Kidney epithelial cell (primary cell): ENCODE measurements at regions not wholly inside any gene's neighbourhood (a gene's known extent, or its start where the extent isn't known, plus 50 kb on each side); places are given as distances from the start of the nearest gene placed in this dataset.

Experiments used
- DNase-seq: peaks from one replicate; pipeline ENCODE4 v3.0.0-alpha.2; 2010; ENCODE audit warnings: low read depth
- H3K27me3 ChIP-seq: 2 replicates; pipeline ENCODE4 v1.6.0; 2011; ENCODE audit warnings: low read length; ENCODE audit not compliant: control insufficient read depth, insufficient read depth
- H3K36me3 ChIP-seq: 2 replicates; pipeline ENCODE4 v1.5.1; 2011; ENCODE audit warnings: low read length; ENCODE audit not compliant: control insufficient read depth, insufficient read depth
- H3K4me3 ChIP-seq: 2 replicates; pipeline ENCODE4 v1.5.1; 2011; ENCODE audit warnings: low read depth, mild to moderate bottlenecking, control low read depth, low read length
- CTCF ChIP-seq: IDR thresholded peaks from 2 replicates; pipeline ENCODE4 v1.5.1; 2011; ENCODE audit warnings: mild to moderate bottlenecking, moderate library complexity, low read length, control low read depth, inconsistent platforms; ENCODE audit not compliant: insufficient read depth, poor library complexity, severe bottlenecking

- Histone ChIP-seq H3K4me3 (no peak overlapping the region), H3K27me3 (no peaks in the 10 kb centered on the region), H3K36me3 (no peaks in the 10 kb centered on the region)
- DNase-seq = no peak
- TF ChIP-seq CTCF = no peak
Observed at GRCh38 chr3:41094351-41094750, 105.0 kb upstream of the CTNNB1 start.

- TF ChIP-seq CTCF = peak; percentile 36
- DNase-seq = no peak
- Histone ChIP-seq H3K4me3 (no peak overlapping the region), H3K36me3 (no peaks in the 10 kb centered on the region), H3K27me3 (no peaks in the 10 kb centered on the region)
Observed at GRCh38 chr3:41095702-41096101, 103.6 kb upstream of the CTNNB1 start.

- Histone ChIP-seq H3K27me3 (no peaks in the 10 kb centered on the region), H3K4me3 (no peak overlapping the region), H3K36me3 (no peaks in the 10 kb centered on the region)
- no peak for DNase-seq
- TF ChIP-seq CTCF = no peak
Observed at GRCh38 chr3:41097896-41098496, 101.3 kb upstream of the CTNNB1 start.

GRCh38 chr3:41101231-41101630, 98.1 kb upstream of the CTNNB1 start:
- Histone ChIP-seq H3K27me3 (no peaks in the 10 kb centered on the region), H3K4me3 (no peak overlapping the region), H3K36me3 (no peaks in the 10 kb centered on the region)
- TF ChIP-seq CTCF = no peak
- no peak for DNase-seq

GRCh38 chr3:41102053-41102556, 97.2 kb upstream of the CTNNB1 start:
- no peak for DNase-seq
- H3K36me3 ChIP-seq = no peaks in the 10 kb centered on the region
- H3K27me3 ChIP-seq = no peaks in the 10 kb centered on the region
- H3K4me3 ChIP-seq = no peak overlapping the region
- TF ChIP-seq CTCF = no peak

GRCh38 chr3:41102750-41103149, 96.6 kb upstream of the CTNNB1 start:
- no peak for DNase-seq
- no peak for TF ChIP-seq CTCF
- no peaks in the 10 kb centered on the region for H3K36me3 ChIP-seq
- no peak overlapping the region for H3K4me3 ChIP-seq
- no peaks in the 10 kb centered on the region for H3K27me3 ChIP-seq
